Endothelial cell of umbilical vein (primary cell): ENCODE measurements at regions not wholly inside any gene's neighbourhood (a gene's known extent, or its start where the extent isn't known, plus 50 kb on each side); places are given as distances from the start of the nearest gene placed in this dataset.

Experiments
- BruUV-seq: library from RNA; stranded (reverse); fragments of 400-500 nt; replicated peaks from 2 replicates; lab custom pipeline; 2021; lab: Mats Ljungman, UMichigan
- CTCF ChIA-PET: fragments of 300-600, 350-600 bp; sonication (Branson Sonifier 250); formaldehyde crosslinking; loops from one replicate; lab custom pipeline; 2021; ENCODE audit warnings: antibody characterized with exemption, inconsistent platforms; lab: Charles Lee
- POLR2A ChIA-PET: fragments of 300-600, 350-600 bp; sonication (Branson Sonifier 250); formaldehyde crosslinking; loops from one replicate; lab custom pipeline; 2021; ENCODE audit warnings: antibody characterized with exemption, inconsistent platforms; lab: Charles Lee
- DNase-seq: peaks from one replicate; pipeline ENCODE4 v3.0.0-alpha.2; 2011; ENCODE audit warnings: low read depth, low spot score
- FAIRE-seq: peaks from 2 replicates; lab custom pipeline; 2011; peaks lifted over from hg19 to GRCh38; lab: Jason Lieb, UNC
- H2AFZ ChIP-seq: 2 replicates; pipeline ENCODE4 v1.6.0; 2012; ENCODE audit warnings: low read depth, low read length, control low read depth, inconsistent platforms
- H3K27ac ChIP-seq: 2 replicates; pipeline ENCODE4 v1.5.1; 2011; ENCODE audit warnings: low read depth, mild to moderate bottlenecking, control low read depth, low read length, moderate library complexity; ENCODE audit not compliant: insufficient read depth
- H3K27me3 ChIP-seq, 2 experiments: 2 replicates each; pipeline versions ENCODE4 v1.6.0 to v1.6.1; 2011; ENCODE audit warnings: low read length in 2 of 2, mixed read lengths in 1 of 2; ENCODE audit not compliant: control insufficient read depth in 2 of 2, insufficient read depth in 2 of 2
- H3K36me3 ChIP-seq, 2 experiments: 2 replicates in 1 of 2; 3 replicates in 1 of 2; pipeline ENCODE4 v1.5.1; 2011; ENCODE audit warnings: low read length in 2 of 2, mild to moderate bottlenecking in 1 of 2, moderate library complexity in 1 of 2; ENCODE audit not compliant: control insufficient read depth in 2 of 2, insufficient read depth in 2 of 2; ENCODE audit errors: extremely low read depth in 1 of 2
- H3K4me1 ChIP-seq: 3 replicates; pipeline ENCODE4 v1.5.1; 2011; ENCODE audit warnings: mild to moderate bottlenecking, low read length; ENCODE audit not compliant: control insufficient read depth, insufficient read depth; ENCODE audit errors: extremely low read depth
- H3K4me2 ChIP-seq: 2 replicates; pipeline ENCODE4 v1.6.1; 2011; ENCODE audit warnings: low read length, control low read depth, mixed read lengths; ENCODE audit not compliant: insufficient read depth
- H3K4me3 ChIP-seq, 3 experiments: fragments of 200-600 bp in 1 of 3; sonication (generic), shearing (Covaris generic) in 1 of 3; replicated peaks in 1 of 3; 2 replicates each; pipeline ENCODE4 v1.5.1; 2011 to 2016; ENCODE audit warnings: control low read depth in 3 of 3, low read length in 3 of 3, mild to moderate bottlenecking in 2 of 3, inconsistent platforms in 1 of 3, low read depth in 1 of 3, moderate library complexity in 1 of 3; ENCODE audit not compliant: insufficient read depth in 1 of 3
- H3K79me2 ChIP-seq: 2 replicates; pipeline ENCODE4 v1.6.0; 2012; ENCODE audit warnings: low read length, inconsistent platforms; ENCODE audit not compliant: control insufficient read depth, insufficient read depth
- H3K9ac ChIP-seq: replicated peaks from 2 replicates; pipeline ENCODE3; 2011; ENCODE audit warnings: low read length, control low read depth; ENCODE audit not compliant: insufficient read depth; ENCODE audit errors: extremely low read depth
- H3K9me1 ChIP-seq: replicated peaks from 3 replicates; pipeline ENCODE4 v1.6.0; 2011; ENCODE audit warnings: mild to moderate bottlenecking, low read length; ENCODE audit not compliant: control insufficient read depth, insufficient read depth; ENCODE audit errors: extremely low read depth
- H3K9me3 ChIP-seq: replicated peaks from 2 replicates; pipeline ENCODE4 v1.5.1; 2012; ENCODE audit warnings: low read length, inconsistent platforms; ENCODE audit not compliant: control insufficient read depth, insufficient read depth
- H4K20me1 ChIP-seq: replicated peaks from 2 replicates; pipeline ENCODE3; 2011; ENCODE audit warnings: mild to moderate bottlenecking, low read length; ENCODE audit not compliant: control insufficient read depth, insufficient read depth; ENCODE audit errors: extremely low read depth
- CTCF ChIP-seq, 2 donors: IDR thresholded peaks; 1 replicate in 1 of 2; 2 replicates in 1 of 2; pipeline ENCODE4 v1.5.1; 2011; ENCODE audit warnings: low read length in 2 of 2, mild to moderate bottlenecking in 2 of 2, moderate library complexity in 2 of 2, control low read depth in 1 of 2, inconsistent platforms in 1 of 2, low read depth in 1 of 2; ENCODE audit not compliant: insufficient read depth in 1 of 2; ENCODE audit errors: extremely low read depth in 1 of 2
- EZH2 ChIP-seq: IDR thresholded peaks from 2 replicates; pipeline ENCODE4 v1.6.1; 2012; ENCODE audit warnings: borderline replicate concordance, low read depth, mild to moderate bottlenecking, moderate library complexity, low read length, inconsistent platforms; ENCODE audit not compliant: severe bottlenecking
- FOS ChIP-seq: IDR thresholded peaks from 2 replicates; pipeline ENCODE4 v1.6.1; 2011; ENCODE audit warnings: mild to moderate bottlenecking, low read length, moderate library complexity, borderline replicate concordance; ENCODE audit not compliant: insufficient read depth
- GATA2 ChIP-seq: IDR thresholded peaks from 2 replicates; pipeline ENCODE4 v1.7.0; 2011; ENCODE audit warnings: low read depth, mild to moderate bottlenecking, moderate library complexity, mixed read lengths, low read length; ENCODE audit not compliant: insufficient read length, insufficient read depth
- JUN ChIP-seq: IDR thresholded peaks from 2 replicates; pipeline ENCODE4 v1.6.1; 2011; ENCODE audit warnings: borderline replicate concordance, low read depth; ENCODE audit not compliant: insufficient read length, insufficient read depth
- MAX ChIP-seq: IDR thresholded peaks from 2 replicates; pipeline ENCODE4 v1.6.1; 2011; ENCODE audit not compliant: insufficient read depth, insufficient read length
- MYC ChIP-seq: IDR thresholded peaks from one replicate; pipeline ENCODE4 v1.6.1; 2011; ENCODE audit warnings: mild to moderate bottlenecking, low read depth, low read length
- POLR2A ChIP-seq: IDR thresholded peaks from 2 replicates; pipeline ENCODE4 v1.6.1; 2012; ENCODE audit warnings: low read depth, mild to moderate bottlenecking, control low read depth, low read length
- POLR2AphosphoS5 ChIP-seq: IDR thresholded peaks from 2 replicates; pipeline ENCODE4 v1.6.1; 2012; ENCODE audit warnings: low read depth, mild to moderate bottlenecking, control low read depth, low read length, moderate library complexity; ENCODE audit not compliant: insufficient read depth
- dilution Hi-C: fragments of 300-500 bp; cut with MboI; formaldehyde crosslinking; loops from one replicate; pipeline ENCODE4 v1.15.0; 2019; ENCODE audit warnings: low sequenced_read_pairs; ENCODE audit not compliant: extremely low pct_ligation_motif_present
- intact Hi-C: fragments of 100-400 bp; cut with micrococcal nuclease; formaldehyde crosslinking; loops from one replicate; pipeline ENCODE4 v1.10.0; 2022

GRCh38 chr14:104367866-104368750, 211.5 kb upstream of the C14orf180 start:
- H3K27ac ChIP-seq: no peak overlapping the region
- BruUV-seq: no TSS peak
- TF ChIP-seq POLR2AphosphoS5 (no peak), MYC (no peak), EZH2 (no peak), FOS (no peak)
- intact Hi-C loops (no loop called here), dilution Hi-C loops (no loop called here)
- H3K9ac ChIP-seq: no peak overlapping the region
- no peak overlapping the region for H3K4me2 ChIP-seq
- H3K27me3 ChIP-seq: no peaks in the 10 kb centered on the region
- no peaks in the 10 kb centered on the region for H3K79me2 ChIP-seq
- H3K9me1 ChIP-seq: no peaks in the 10 kb centered on the region
- no peak for DNase-seq
- no peaks in the 10 kb centered on the region for H3K36me3 ChIP-seq
- FAIRE-seq: no peak
- H4K20me1 ChIP-seq: no peaks in the 10 kb centered on the region
- no peak overlapping the region for H3K4me3 ChIP-seq
- ChIA-PET POLR2A (no interaction called here), CTCF (no interaction called here)
- H3K4me1 ChIP-seq: no peaks in the 10 kb centered on the region
- no peaks in the 10 kb centered on the region for H3K9me3 ChIP-seq
- no peak overlapping the region for H2AFZ ChIP-seq

GRCh38 chr14:104368751-104369100, 210.8 kb upstream of the C14orf180 start:
- intact Hi-C loops (no loop called here), dilution Hi-C loops (no loop called here)
- ChIA-PET POLR2A (no interaction called here), CTCF (no interaction called here)
- H3K9me3 ChIP-seq: no peaks in the 10 kb centered on the region
- TF ChIP-seq FOS (no peak), MAX (no peak), POLR2A (no peak), CTCF (IDR thresholded peaks at IDR 0.05; ENCODE audit: extremely low read depth in 1 of 2, insufficient read depth in 1 of 2, low read depth in 1 of 2, low read length in 2 of 2) (no peak), GATA2 (no peak), JUN (no peak), POLR2AphosphoS5 (no peak), EZH2 (no peak), MYC (no peak)
- H3K79me2 ChIP-seq: no peaks in the 10 kb centered on the region
- no peak overlapping the region for H3K4me2 ChIP-seq
- no peaks in the 10 kb centered on the region for H3K36me3 ChIP-seq
- H3K9me1 ChIP-seq: no peaks in the 10 kb centered on the region
- no peak overlapping the region for H2AFZ ChIP-seq
- no peak overlapping the region for H3K4me3 ChIP-seq
- BruUV-seq: no TSS peak
- H3K27ac ChIP-seq: no peak overlapping the region
- no peaks in the 10 kb centered on the region for H4K20me1 ChIP-seq
- FAIRE-seq (no peak), DNase-seq (no peak)
- H3K9ac ChIP-seq: no peak overlapping the region
- H3K27me3 ChIP-seq: no peaks in the 10 kb centered on the region
- H3K4me1 ChIP-seq: no peaks in the 10 kb centered on the region
